Renal cortical epithelial cell (primary cell): ENCODE measurements at regions not wholly inside any gene's neighbourhood (a gene's known extent, or its start where the extent isn't known, plus 50 kb on each side); places are given as distances from the start of the nearest gene placed in this dataset.

ENCODE experiments used
- DNase-seq: peaks from one replicate; pipeline ENCODE4 v3.0.0-alpha.2; 2011; ENCODE audit warnings: low read depth

DNA sequence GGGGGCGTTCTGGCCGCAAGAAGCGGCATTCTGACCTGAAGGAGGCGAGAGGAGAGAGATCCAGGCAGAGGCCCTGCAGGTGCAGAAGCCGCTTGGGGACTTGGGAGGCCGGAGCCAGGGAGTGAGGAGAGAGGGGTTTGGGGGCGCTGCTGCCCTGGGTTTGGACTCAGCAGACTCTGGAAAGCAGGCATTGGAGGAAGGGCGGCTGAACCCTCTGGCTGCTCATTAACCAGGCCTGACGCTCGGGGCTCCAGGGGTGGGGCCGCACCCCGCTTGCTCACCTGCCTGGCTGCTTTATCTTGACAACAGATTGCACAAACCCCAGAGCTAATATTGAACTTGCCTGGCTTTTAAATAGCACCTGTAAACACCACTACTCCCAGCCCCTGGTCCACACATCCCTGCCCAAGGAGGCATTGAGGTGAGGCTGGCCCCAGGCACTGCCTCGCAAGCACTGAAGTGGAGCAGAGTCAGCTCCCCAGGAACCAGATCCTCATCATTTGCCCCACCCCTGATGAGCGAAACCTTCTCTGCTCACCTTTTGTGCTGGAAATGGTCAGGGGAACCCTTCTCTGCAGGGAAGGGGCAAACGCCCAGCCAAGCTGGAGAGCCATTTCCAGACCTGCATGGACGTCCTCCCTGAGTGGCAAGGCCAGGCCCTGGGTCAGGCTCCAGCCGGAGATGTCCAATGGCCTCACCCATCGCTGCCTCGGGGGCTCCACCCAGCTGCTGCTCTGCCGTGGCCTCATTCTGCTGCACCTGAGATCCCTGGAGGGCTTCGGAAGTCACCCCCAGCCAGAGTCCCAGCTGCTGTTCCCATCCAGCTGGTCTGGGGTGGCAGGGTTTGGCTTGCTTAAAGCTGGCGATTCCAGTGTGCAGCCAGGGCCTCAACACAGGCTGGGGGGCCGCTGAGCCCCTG lies 190.2 kb upstream of the GSE1 start:
- DNase-seq = peak; percentile 59

- DNase-seq = no peak
These were observed 189.5 kb upstream of the GSE1 start for GRCh38 chr16:85423631-85424030.

- DNase-seq = no peak
These were observed 188.7 kb upstream of the GSE1 start for GRCh38 chr16:85424260-85425073.

- DNase-seq = no peak
These were observed 188.0 kb upstream of the GSE1 start for GRCh38 chr16:85425074-85425662.

- DNase-seq = no peak
These were observed 186.3 kb upstream of the GSE1 start for GRCh38 chr16:85426806-85427205.

DNA sequence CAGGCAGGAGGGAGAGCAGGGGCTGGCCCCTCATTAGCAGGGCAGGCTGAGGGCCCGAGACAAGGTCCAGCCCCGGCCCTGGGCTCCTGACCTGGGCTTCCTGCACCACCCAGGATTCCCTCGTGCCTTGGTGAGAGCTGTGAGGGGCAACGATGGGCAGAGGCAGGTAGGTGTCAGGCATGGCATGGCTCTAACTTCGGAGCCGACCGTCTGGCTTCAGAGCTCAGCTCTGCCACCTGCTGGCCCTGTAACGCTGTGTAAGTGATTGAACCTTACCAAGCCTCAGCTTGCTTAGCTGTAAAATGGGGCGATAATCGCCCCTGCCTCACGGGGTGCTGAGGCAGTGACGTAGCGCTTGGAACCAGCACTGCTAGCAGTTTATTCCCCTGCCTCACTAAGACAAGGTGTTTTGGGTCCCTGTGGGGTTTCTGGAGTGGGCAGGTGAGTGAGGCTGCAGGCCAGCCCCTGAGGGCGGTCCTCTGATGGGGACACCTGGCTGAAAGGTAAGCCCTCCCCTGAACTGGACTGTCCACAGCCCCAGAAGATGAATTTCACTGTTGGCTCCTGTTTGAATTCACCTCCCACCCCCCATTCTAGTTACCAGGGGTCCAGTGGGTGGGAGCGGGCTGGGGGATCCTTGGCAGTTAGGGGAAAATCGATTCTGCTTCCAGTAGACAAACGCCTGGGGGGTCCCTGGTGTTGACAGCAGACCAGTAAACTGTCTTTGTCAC lies 184.8 kb upstream of the GSE1 start:
- peak; percentile 16 for DNase-seq

GRCh38 chr16:85428899-85429775 lies 184.0 kb upstream of the GSE1 start:
- no peak for DNase-seq

DNA sequence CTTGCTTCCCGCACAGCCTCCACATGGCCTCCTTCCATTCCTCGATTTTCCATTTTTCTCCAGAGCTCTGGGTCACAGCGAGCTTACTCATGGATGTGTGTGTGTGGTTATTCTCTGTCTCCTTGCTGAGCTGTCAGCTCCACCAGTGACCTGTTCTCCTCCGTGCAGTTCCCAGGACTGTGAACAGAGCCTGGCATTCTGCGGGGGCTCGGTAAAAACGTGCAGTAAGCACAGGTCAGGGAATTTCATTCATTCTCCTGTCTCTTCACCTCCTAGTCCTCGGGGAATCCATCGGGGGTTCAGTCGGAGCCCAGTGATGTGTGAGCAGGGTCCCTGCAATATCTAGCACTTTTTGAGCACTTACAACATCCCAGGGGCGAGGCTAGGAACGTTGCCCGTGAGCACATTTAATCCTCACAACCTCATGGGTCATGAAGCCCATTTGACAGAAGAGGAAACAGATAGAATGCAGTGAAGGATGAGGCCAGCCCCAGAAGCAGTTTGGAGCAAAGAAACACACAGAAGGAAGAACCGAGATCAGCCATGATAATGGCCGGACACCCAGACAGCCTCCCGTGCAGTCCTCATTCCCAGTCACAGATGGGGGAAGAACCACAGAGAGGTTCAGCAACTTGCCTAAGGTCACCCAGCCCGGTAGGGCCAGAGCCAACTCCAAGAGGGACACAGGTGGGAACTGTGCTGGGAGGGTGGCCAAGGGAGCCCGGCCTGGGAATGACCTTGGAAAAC lies 183.2 kb upstream of the GSE1 start:
- DNase-seq = no peak

DNA sequence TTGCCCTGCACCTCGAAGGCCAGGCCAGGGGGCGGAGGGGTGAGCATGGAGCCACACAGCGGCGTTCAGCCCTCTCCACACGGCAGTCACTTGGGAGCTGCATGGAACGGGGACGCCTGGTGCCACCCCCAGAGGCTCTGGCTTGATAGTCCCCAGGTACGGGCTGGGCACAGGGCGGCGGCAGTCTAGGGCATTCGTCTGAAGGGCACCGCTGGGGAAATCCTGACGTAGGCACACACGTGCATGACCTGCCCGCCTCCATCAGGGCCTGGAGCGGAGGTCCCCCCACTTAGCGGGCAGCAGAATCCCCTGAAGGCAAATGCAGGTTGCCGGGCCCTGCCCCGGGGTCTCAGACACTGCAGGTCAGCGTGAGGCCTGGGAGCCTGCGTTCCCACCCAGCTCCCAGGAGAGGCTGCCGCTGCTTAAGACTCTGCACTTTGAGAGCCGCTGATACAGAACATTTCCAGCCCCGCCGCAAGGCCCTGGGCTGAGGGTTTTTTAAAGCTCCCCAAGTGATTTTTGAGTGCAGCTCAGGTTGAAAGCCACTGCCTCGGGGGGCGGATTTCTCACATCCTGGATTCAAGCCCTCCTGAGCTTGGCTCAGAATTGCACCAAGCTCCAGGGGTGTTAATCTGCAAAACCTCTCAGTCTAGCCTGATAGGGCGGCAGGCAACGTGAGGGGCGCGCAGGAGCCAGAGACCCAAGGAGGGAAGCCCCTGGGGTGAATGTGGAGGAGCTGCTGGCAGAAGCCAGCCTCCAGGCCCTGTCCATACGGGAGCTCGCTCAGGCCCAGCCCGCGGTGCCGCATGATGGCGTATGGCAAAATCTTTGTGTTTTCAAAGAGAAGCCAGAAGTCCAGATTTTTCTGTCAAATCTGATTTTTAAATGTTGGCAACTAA lies 182.3 kb upstream of the GSE1 start:
- DNase-seq = no peak

- DNase-seq = no peak
These were observed 181.5 kb upstream of the GSE1 start for GRCh38 chr16:85431431-85432124.

DNA sequence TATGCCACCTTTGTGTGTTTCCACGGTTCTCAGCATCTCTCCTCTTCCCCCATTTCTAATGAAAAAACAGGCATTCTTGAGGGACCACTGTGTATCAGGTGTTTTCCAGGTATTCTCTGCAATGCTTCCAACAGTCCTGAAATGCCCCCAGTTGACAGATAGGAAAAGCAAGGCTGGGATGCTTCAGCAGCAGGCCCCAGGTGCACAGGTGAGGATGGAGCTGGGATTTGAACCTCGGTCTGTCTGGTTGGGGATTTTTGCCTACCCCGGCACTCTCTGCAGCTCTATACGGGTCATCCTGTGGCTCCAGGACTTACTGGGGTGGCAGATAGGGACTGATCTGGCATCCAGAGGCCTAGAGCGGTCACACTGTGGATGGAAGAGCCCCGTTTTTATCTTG lies 180.5 kb upstream of the GSE1 start:
- no peak for DNase-seq

DNA sequence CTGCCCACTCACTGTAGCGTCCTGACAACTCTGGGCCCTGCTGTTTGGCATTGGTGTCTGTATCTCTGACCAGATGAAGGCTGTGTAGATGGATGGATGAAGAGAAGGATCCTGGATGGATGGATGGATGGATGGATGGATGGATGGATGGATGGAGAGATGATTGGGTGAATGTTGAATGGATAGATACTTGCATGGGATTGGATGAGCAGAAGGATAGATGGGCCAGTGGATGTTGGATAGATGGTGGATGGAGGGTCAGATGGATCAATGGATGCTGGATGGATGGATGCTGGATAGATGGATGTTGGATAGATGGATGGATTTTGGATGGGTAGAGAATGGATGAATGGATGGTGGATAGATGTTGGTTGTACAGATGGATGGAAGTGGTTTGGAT lies 179.6 kb upstream of the GSE1 start:
- no peak for DNase-seq

DNA sequence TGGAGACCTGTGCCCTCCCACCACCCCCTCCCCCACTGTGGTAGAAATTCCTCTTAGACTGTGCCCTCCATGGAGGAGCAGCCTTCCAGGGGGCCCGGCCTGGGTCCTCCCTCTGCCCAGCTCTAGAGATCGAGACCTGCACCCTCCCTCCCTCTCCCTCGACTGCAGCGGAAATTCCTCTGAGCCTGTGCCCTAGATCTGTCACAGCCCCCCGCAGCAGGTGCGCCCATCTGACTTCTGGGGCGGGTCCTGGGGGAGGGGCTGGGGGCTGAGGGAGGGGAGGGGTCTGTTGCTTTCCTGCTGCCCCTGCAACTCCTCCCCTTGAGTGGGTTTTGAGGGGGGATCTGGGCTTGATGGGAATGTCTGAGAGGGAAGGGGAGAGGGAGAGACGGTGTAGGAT lies 177.8 kb upstream of the GSE1 start:
- DNase-seq = no peak

DNA sequence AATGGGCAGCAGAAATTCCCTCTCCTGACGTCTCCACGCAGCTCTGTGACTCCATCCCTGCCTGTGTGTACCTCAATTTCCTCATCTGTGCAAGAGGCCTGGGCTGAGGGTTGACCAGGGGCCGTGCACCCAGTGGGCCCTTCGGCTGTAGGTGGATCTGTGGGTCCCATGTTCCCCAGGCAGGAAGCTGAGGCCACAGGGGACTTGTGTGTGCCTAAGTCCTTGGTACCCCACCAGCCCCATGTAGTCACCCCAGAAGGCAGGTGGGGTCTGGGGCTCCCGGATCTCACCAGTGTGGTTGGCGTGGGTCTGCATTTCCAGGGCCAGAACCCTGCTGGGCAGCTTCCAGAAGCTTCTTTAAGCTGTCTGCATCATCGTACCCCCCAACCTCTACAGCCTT lies 177.4 kb upstream of the GSE1 start:
- no peak for DNase-seq

DNA sequence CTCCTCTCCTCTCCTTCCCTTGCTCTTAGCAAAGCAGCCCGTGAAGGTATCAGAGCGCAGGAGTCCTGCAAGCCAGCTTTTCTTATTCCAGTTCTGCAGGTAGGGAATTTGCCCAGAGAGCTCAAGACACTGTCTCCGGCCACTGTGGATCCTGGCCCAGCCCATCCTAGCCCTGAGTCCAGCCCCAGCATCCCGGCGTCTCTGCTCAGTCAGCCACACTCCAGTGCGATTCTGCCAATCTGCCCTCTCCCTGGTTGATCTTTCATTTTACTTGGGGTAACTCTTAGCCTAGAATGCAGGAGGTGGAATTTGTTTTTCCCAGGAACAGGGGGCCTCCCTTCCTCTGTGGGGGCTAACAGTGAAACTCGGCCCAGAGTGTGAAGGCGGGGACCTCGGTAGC lies 176.9 kb upstream of the GSE1 start:
- DNase-seq = no peak

DNA sequence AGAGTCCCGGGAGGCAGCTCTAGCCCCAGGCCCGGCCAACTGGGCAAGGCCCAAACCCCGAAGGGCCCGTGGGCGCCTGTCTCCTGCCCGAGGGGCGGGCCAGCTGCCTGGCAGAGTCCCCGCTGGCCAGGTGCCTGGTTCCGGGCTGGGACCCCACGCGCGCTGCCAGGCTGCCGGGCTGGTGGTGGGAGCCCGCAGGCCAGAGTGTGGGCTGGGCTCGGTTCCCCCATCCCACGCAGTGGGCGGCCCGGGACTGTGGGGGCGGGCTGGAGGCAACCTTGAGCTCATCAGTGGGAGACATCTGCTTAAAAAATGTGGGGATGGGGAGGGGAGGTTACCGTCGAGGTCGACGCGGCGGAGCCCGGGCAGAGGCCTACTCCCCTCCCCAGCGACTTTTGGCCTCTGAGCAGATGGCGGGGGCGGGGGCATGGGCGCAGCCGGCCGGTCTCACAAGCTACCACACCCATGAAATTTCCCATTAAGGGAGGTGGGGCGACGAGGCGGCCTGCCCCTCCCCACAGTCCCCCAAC lies 176.4 kb upstream of the GSE1 start:
- DNase-seq = no peak

DNA sequence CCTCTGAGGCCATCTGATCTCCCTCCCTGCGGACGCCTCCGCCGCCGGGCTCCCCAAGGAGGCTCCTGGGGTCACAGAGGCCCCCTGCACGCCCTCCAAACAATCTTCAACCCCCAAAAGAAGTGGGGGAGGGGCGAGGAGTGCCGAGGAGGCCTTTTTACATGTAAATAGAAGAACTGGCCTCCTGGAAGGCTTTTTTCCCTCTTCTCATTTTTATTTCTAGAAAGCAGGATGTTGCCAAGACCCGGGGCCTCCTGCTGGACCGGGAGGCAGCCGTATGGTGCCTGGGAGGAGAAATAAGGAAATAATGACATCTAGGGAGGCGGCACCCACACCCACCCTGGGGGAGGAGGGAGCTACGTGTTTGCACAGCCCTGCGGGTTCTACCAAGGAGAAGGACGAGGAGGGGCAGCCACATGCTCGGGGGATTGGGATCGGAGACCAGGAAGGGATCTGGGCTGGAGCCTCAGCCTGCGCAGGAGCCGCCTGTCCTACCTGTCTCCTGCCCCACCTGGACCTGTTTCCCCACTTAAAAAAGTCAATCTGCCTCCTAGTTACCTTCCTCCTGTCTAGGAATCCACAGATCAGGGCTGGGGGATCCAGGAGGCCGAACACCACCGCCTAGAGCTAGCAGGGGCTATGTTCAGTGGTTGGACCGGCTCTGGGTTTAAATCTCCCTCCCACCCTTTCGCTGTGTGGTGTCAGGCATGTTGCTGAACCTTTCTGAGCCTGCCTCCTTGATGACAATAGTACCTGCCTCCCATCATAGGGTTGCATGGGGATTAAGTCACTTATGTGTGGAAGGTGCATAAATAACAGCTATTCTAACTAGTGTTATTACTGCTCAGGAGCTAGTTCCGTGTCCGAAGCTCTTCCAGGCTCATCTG lies 175.7 kb upstream of the GSE1 start:
- no peak for DNase-seq
